GM12892 (cell line): ENCODE measurements at regions not wholly inside any gene's neighbourhood (a gene's known extent, or its start where the extent isn't known, plus 50 kb on each side); places are given as distances from the start of the nearest gene placed in this dataset.
"Not testable (repeated sequence)": the region's sequence is repeated elsewhere in the genome, so short reads cannot be mapped to it uniquely, and the experiment has no call there.

Experiments
- DNase-seq: peaks from one replicate; pipeline ENCODE4 v3.0.0; 2011; ENCODE audit not compliant: insufficient read length
- FAIRE-seq: peaks from 2 replicates; lab custom pipeline; 2011; peaks lifted over from hg19 to GRCh38; lab: Jason Lieb, UNC
- POLR2A ChIP-seq: IDR thresholded peaks from 2 replicates; pipeline ENCODE4 v1.6.1; 2011; ENCODE audit warnings: low read depth, low read length, control low read depth
- POLR2AphosphoS5 ChIP-seq: IDR thresholded peaks from 2 replicates; pipeline ENCODE4 v1.6.1; 2011; ENCODE audit warnings: low read depth, low read length, control low read depth
- TAF1 ChIP-seq: IDR thresholded peaks from 2 replicates; pipeline ENCODE4 v1.6.1; 2011; ENCODE audit warnings: low read depth, mild to moderate bottlenecking, control low read depth, low read length, borderline replicate concordance

DNA sequence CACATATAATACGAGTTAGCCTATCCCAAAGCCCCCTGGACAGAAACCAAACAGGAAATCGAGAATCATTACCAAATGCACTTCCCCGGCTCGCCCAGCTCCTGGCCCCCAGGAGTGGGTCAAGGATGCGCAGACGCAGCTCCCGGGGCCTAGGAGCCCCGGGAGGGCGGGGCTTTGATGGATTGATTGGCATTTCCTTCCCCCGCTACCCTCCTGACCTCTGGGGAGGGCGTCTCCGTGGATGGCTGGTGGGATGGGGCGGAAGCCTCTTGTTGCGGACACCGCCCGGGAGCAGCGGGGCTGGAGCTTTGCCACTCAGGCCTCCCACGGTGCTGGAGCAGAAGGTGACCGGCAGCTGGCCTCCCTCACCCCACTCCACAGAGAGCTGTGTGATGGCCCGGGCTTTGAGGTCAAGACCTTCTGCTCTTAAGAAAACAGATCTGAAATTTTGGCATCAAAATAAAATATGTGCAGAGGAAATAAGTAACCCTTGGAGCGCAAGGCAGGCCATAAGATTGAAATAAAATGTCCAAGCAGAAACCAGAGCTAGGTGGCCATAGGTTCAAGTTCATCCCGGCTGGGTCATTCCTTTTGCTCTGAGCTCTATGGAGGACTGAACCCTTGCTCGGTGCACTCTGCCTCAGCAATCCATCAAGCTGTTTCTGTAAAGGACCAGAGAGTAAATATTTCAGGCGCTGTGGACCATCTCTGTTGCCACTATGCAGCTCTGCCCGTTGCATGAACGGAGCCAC, 262.3 kb downstream of the SOX9 start:
- no peak for FAIRE-seq
- TF ChIP-seq TAF1 (no peak), POLR2A (no peak), POLR2AphosphoS5 (no peak)
- no peak for DNase-seq

DNA sequence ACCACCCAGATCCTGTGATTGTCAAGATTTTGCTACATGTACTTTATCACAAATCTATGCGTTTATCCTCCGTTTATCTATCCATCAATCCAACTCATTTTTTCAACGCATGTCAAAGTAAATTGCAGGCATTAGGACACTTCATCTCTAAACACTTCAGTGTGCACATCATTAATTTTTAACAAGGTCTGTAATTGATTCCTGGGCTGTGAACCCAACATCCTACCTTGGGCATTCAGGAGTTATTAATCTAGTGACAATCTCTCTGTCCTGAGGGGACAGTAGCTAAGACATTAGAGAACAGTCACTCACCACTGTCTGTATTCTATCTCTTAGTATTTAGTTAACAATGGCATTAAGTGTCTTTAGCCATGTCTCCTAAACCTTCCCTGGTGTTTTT, 264.7 kb downstream of the SOX9 start:
- TF ChIP-seq POLR2A (no peak), POLR2AphosphoS5 (no peak), TAF1 (no peak)
- no peak for DNase-seq
- no peak for FAIRE-seq

- DNase-seq, FAIRE-seq: not testable (repeated sequence)
These were observed 265.4 kb downstream of the SOX9 start for GRCh38 chr17:72386173-72386572.

GRCh38 chr17:72386619-72387237, 265.9 kb downstream of the SOX9 start:
- TF ChIP-seq POLR2AphosphoS5, result no peak
- no peak for TF ChIP-seq POLR2A
- no peak for TF ChIP-seq TAF1
- DNase-seq (no peak), FAIRE-seq (no peak)

GRCh38 chr17:72387487-72387886, 266.7 kb downstream of the SOX9 start:
- no peak for FAIRE-seq
- TF ChIP-seq POLR2AphosphoS5 (no peak), POLR2A (no peak), TAF1 (no peak)
- DNase-seq, result no peak

DNA sequence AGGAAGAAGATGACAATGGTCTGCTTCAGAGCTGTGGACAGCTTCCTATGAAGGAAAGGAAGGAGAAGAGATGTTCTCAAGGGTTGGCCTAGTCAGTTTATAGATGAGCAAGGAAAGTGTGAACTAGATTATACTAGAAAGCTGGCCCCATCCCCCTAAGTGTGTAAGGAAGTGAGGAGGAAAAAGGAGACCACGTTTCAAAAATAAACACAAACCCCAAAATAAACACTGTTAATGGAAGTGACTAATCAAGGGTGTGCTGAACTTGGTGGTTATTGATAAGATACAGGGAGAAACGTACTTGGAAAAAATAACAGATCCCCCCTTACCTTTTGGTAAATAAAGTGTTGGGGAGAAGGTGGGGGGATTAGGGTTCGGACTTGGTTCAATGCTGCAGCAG, 267.1 kb downstream of the SOX9 start:
- DNase-seq (no peak), FAIRE-seq (no peak)
- TF ChIP-seq POLR2AphosphoS5 (no peak), TAF1 (no peak), POLR2A (no peak)

DNA sequence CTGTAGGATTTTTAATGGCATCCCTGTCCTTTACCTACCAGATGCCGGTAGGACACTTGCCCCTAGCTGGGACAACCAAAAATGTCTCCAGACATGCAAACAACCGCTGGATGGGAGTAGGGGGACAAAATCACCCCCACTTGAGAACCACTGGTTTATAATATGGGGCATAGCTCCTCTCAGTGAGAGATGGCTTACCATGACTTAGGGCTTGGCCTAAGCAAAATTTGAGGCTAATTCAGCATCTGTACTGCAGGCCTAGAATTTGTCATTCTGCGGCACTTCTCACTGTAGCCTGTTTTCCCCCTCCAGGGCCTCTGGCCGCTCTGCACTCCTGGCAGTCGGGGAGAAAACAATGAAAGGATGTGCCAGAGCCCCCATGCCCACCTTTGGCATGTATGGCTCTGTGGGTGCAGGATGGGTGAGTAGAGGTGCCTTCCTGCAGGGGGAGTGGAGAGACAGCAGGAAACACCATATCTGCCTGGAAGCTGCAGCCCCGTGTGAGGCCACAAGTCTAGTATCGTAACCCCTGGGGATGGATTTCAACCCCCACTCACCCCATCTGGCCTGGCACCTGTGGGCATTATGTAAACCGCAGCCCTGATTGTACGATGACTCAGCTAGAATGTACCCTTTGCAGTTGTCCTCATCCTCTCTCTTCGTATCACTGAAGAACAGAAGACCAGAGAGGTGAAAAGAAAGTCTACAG, 268.1 kb downstream of the SOX9 start:
- DNase-seq (peak; percentile 41), FAIRE-seq (peak; percentile 67)
- TF ChIP-seq TAF1 (no peak), POLR2A (no peak), POLR2AphosphoS5 (no peak)

- FAIRE-seq (no peak), DNase-seq (no peak)
These were observed 270.1 kb downstream of the SOX9 start for GRCh38 chr17:72390675-72391508.

GRCh38 chr17:72392056-72393010, 271.5 kb downstream of the SOX9 start:
- FAIRE-seq (peak; percentile 67), DNase-seq (peak; percentile 34)
- peak; percentile 57; the same call in 1 of the 2 replicates for TF ChIP-seq POLR2A
- peak; percentile 73; the same call in 1 of the 2 replicates for TF ChIP-seq POLR2AphosphoS5
- no peak for TF ChIP-seq TAF1

More at GRCh38 chr17:72390675-72391508, 270.1 kb downstream of the SOX9 start:
- TF ChIP-seq POLR2AphosphoS5 (no peak), POLR2A (no peak), TAF1 (no peak)

DNA sequence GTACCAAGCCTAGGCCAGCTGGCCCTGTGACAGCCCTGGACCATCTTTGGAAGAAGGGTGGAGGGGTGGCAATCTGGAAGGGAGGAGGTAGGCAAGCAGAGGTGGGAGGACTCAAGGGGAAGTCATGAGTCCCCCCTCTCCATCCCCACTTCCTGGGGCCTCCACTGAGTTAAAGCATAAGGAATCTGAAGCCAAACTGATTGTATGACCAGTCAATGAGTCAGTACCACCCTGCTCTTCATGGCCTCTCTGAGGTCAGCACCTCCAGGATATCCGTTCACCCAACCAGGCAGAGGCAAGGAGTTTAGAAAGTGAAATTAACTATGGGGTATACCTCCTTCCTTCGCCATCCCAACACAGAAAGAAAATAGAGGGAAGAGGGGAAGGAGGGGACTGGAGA, 272.7 kb downstream of the SOX9 start:
- DNase-seq, result no peak
- no peak for FAIRE-seq
- TF ChIP-seq POLR2AphosphoS5 (no peak), TAF1 (no peak), POLR2A (no peak)
